GM23248 (cell line): ENCODE measurements at regions not wholly inside any gene's neighbourhood (a gene's known extent, or its start where the extent isn't known, plus 50 kb on each side); places are given as distances from the start of the nearest gene placed in this dataset.

Source experiments
- EZH2 ChIP-seq: fragments of 200-600 bp; sonication (generic); IDR thresholded peaks from 2 replicates; pipeline ENCODE4 v1.6.1; 2018; ENCODE audit warnings: antibody characterized with exemption, mild to moderate bottlenecking; ENCODE audit not compliant: insufficient read depth, poor library complexity, severe bottlenecking
- EZH2phosphoT487 ChIP-seq: fragments of 200-600 bp; sonication (generic); IDR thresholded peaks from 2 replicates; pipeline ENCODE4 v1.6.1; 2018; ENCODE audit warnings: antibody characterized with exemption, moderate library complexity, mild to moderate bottlenecking, low read depth; ENCODE audit not compliant: insufficient read depth

DNA sequence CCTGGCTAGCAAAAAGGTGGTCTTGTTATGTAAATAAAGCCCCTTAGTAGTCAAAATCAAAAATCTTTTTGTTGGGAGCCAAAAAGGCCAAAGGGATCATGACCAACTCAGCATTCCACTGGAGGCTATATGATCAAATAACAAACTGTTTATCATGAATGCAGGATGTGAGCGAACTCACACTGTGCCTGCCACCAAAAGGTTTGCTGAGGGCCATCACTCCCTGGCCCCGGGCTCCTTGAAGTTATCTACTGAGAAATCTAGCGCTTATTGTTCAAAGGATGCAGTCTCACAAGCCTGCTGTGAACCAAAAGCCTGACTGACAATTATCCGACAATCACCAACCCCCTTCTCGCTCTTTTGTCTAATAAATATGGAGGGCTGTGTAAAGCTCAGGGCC is 107.2 kb upstream of the DDHD1 start:
- TF ChIP-seq EZH2 = no peak
- TF ChIP-seq EZH2phosphoT487 = no peak
